OCI-LY3 (cell line): ENCODE measurements at regions not wholly inside any gene's neighbourhood (a gene's known extent, or its start where the extent isn't known, plus 50 kb on each side); places are given as distances from the start of the nearest gene placed in this dataset.

Experiments
- H2AFZ ChIP-seq: fragments of 200-600, 300-600 bp; shearing (Covaris generic); 2 replicates; pipeline ENCODE4 v1.6.0; 2014; ENCODE audit warnings: antibody characterized with exemption, low read depth, low read length
- H3K27ac ChIP-seq: fragments of 200-600, 300-600 bp; sonication (generic); 2 replicates; pipeline ENCODE4 v1.5.1; 2014; ENCODE audit warnings: mild to moderate bottlenecking, low read length, moderate library complexity, mixed read lengths
- H3K27me3 ChIP-seq: fragments of 200-600, 300-600 bp; sonication (generic); 2 replicates; pipeline ENCODE4 v1.6.1; 2014; ENCODE audit warnings: low read depth, low read length, mixed read lengths
- H3K36me3 ChIP-seq: fragments of 200-600, 300-600 bp; sonication (generic); replicated peaks from 2 replicates; pipeline ENCODE3; 2014; ENCODE audit warnings: low read depth, low read length, mixed read lengths
- H3K4me1 ChIP-seq: fragments of 300-600, 200-600 bp; sonication (generic); 2 replicates; pipeline ENCODE4 v1.6.1; 2014; ENCODE audit warnings: low read length, mixed read lengths
- H3K4me2 ChIP-seq: fragments of 200-600, 300-600 bp; sonication (generic); 2 replicates; pipeline ENCODE4 v1.6.1; 2014; ENCODE audit warnings: low read length, mixed read lengths
- H3K4me3 ChIP-seq: fragments of 300-600, 200-600 bp; sonication (generic); 2 replicates; pipeline ENCODE4 v1.5.1; 2014; ENCODE audit warnings: antibody characterized with exemption, mild to moderate bottlenecking, low read length, moderate library complexity
- H3K79me2 ChIP-seq: fragments of 300-600, 200-600 bp; shearing (Covaris generic); 2 replicates; pipeline ENCODE4 v1.6.1; 2014; ENCODE audit warnings: mild to moderate bottlenecking, low read length, mixed read lengths
- H3K9ac ChIP-seq: fragments of 300-600, 200-600 bp; shearing (Covaris generic); 2 replicates; pipeline ENCODE4 v1.6.0; 2014; ENCODE audit warnings: mild to moderate bottlenecking, low read length, moderate library complexity
- H3K9me3 ChIP-seq: fragments of 200-600, 300-600 bp; shearing (Covaris generic); 2 replicates; pipeline ENCODE4 v1.6.1; 2014; ENCODE audit warnings: low read length, mixed read lengths; ENCODE audit not compliant: insufficient read depth
- H4K20me1 ChIP-seq: fragments of 200-600, 300-600 bp; sonication (generic); 2 replicates; pipeline ENCODE4 v1.6.1; 2016; ENCODE audit warnings: low read length, mixed read lengths; ENCODE audit not compliant: insufficient read depth
- CTCF ChIP-seq: fragments of 200-600, 300-600 bp; sonication (generic); IDR thresholded peaks from 2 replicates; pipeline ENCODE4 v1.5.1; 2014; ENCODE audit warnings: antibody characterized with exemption, low read length, low read depth
- EZH2phosphoT487 ChIP-seq: fragments of 200-600 bp; shearing (Covaris generic); IDR thresholded peaks from 2 replicates; pipeline ENCODE4 v1.6.1; 2018; ENCODE audit warnings: antibody characterized with exemption, mixed run types, low read depth

- Histone ChIP-seq H3K79me2 (no peaks in the 10 kb centered on the region), H3K4me3 (no peak overlapping the region), H3K36me3 (peaks cover 8% of the 10 kb centered on the region), H3K4me1 (peaks cover 29% of the 10 kb centered on the region), H3K9me3 (no peaks in the 10 kb centered on the region), H3K9ac (peak overlapping the region; percentile 46; the same call in 1 of the 2 replicates), H2AFZ (peak overlapping the region; percentile 36), H3K27me3 (no peaks in the 10 kb centered on the region), H3K4me2 (peak overlapping the region; percentile 15), H4K20me1 (no peaks in the 10 kb centered on the region), H3K27ac (peak overlapping the region; percentile 84)
- TF ChIP-seq EZH2phosphoT487 (no peak), CTCF (no peak)
Observed at GRCh38 chr14:98227000-98227726, 1044.8 kb downstream of the BCL11B start.

- H3K4me3 ChIP-seq = no peak overlapping the region
- H3K79me2 ChIP-seq = no peaks in the 10 kb centered on the region
- no peaks in the 10 kb centered on the region for H3K27me3 ChIP-seq
- no peaks in the 10 kb centered on the region for H4K20me1 ChIP-seq
- H3K4me2 ChIP-seq = peak overlapping the region; percentile 15
- H3K9me3 ChIP-seq = no peaks in the 10 kb centered on the region
- peaks cover 8% of the 10 kb centered on the region for H3K36me3 ChIP-seq
- H3K4me1 ChIP-seq = peaks cover 29% of the 10 kb centered on the region
- peak overlapping the region; percentile 84 for H3K27ac ChIP-seq
- peak overlapping the region; percentile 36; the same call in 1 of the 2 replicates for H2AFZ ChIP-seq
- TF ChIP-seq EZH2phosphoT487 = no peak
- TF ChIP-seq CTCF = no peak
- H3K9ac ChIP-seq = peak overlapping the region; percentile 46; the same call in 1 of the 2 replicates
Observed at GRCh38 chr14:98227727-98228111, 1044.3 kb downstream of the BCL11B start.

- H3K4me2 ChIP-seq = no peak overlapping the region
- TF ChIP-seq CTCF (no peak), EZH2phosphoT487 (no peak)
- no peak overlapping the region for H3K27ac ChIP-seq
- no peak overlapping the region for H3K4me3 ChIP-seq
- no peaks in the 10 kb centered on the region for H3K79me2 ChIP-seq
- no peak overlapping the region for H3K9ac ChIP-seq
- H3K36me3 ChIP-seq = peaks cover 17% of the 10 kb centered on the region
- no peaks in the 10 kb centered on the region for H4K20me1 ChIP-seq
- no peaks in the 10 kb centered on the region for H3K27me3 ChIP-seq
- H2AFZ ChIP-seq = 0 out of 2 replicates have a peak overlapping the region, but pooled peaks have one; percentile 12
- peaks cover under 1% of the 10 kb centered on the region; the same call in 1 of the 2 replicates for H3K9me3 ChIP-seq
- peaks cover 44% of the 10 kb centered on the region for H3K4me1 ChIP-seq
Observed at GRCh38 chr14:98229656-98230366, 1042.2 kb downstream of the BCL11B start.

GRCh38 chr14:98230411-98230810, 1041.6 kb downstream of the BCL11B start:
- no peak overlapping the region for H3K9ac ChIP-seq
- H3K4me3 ChIP-seq = no peak overlapping the region
- H3K4me1 ChIP-seq = peaks cover 47% of the 10 kb centered on the region
- TF ChIP-seq CTCF = no peak
- no peaks in the 10 kb centered on the region for H3K79me2 ChIP-seq
- H2AFZ ChIP-seq = no peak overlapping the region
- no peak overlapping the region for H3K27ac ChIP-seq
- H3K4me2 ChIP-seq = no peak overlapping the region
- peaks cover 17% of the 10 kb centered on the region for H3K36me3 ChIP-seq
- H3K9me3 ChIP-seq = peaks cover 6% of the 10 kb centered on the region; the same call in 1 of the 2 replicates
- H4K20me1 ChIP-seq = no peaks in the 10 kb centered on the region
- H3K27me3 ChIP-seq = no peaks in the 10 kb centered on the region
